ENCODE measurements at regions not wholly inside any gene's neighbourhood (a gene's known extent, or its start where the extent isn't known, plus 50 kb on each side); places are given as distances from the start of the nearest gene placed in this dataset.

DNA sequence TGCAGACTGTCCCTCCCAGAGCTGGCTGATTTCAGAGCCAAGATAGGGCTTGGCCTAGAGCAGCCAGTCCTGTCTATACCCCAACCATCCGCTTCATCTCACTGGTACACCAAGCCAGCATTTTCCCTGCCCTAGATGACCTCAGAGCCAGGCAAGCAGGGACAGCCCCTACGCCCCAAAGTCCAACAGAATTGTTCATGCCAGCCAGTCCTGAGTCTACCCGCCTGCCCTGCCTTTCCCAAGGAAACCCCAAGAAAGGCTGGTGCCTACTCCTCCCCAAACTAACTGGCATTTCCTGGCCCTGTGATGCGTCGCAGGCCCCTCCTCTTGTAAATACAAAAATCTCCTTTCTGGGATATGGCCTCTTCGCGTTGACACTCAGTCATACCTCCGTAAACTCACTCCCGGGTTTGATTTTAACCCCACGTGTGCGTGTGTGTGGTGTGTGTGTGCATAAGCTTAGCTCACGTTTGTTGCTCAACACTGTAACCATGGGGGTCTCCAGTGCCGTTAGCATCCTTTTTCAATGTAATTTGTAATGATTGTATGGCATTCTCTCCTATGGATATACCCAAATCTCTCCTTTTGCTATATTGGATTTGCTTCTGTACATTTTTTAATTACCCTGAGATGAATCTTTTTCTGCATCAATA lies 75.3 kb downstream of the SIK1 start:
- Histone ChIP-seq H3K9me2 (ENCODE audit: insufficient read depth) (no peaks in the 10 kb centered on the region), H2AFZ (no peak overlapping the region), H3K79me2 (ENCODE audit: insufficient read depth) (no peaks in the 10 kb centered on the region), H3K36me3 (ENCODE audit: low read depth) (no peaks in the 10 kb centered on the region), H3K27ac (no peak overlapping the region), H3K4me3 (no peak overlapping the region), H3K9me3 (ENCODE audit: low read depth) (no peaks in the 10 kb centered on the region), H3K27me3 (replicated peaks; ENCODE audit: insufficient read depth) (no peaks in the 10 kb centered on the region), H3F3A (ENCODE audit: insufficient read depth) (no peaks in the 10 kb centered on the region), H4K20me1 (ENCODE audit: insufficient read depth) (no peaks in the 10 kb centered on the region), H3K4me1 (ENCODE audit: insufficient read depth) (no peaks in the 10 kb centered on the region), H3K4me2 (ENCODE audit: unreplicated experiment) (no peak overlapping the region), H3K9ac (no peak overlapping the region)
- in situ Hi-C loops (cut with MboI), result no loop called here
- DNase-seq, result no peak
- TF ChIP-seq EZH2 (IDR thresholded peaks at IDR 0.05; ENCODE audit: insufficient read depth, poor library complexity, severe bottlenecking) (no peak), EZH2phosphoT487 (IDR thresholded peaks at IDR 0.05; ENCODE audit: insufficient read depth, low read depth) (no peak)
- 73 to 74% methylated on average over 13 of the region's 13 CpGs for WGBS, 2 experiments (ENCODE audit: low coverage in 1 of 2, low lambda C conversion rate in 2 of 2, missing lambda C conversion rate in 2 of 2)

GRCh38 chr21:43349644-43350043 lies 77.3 kb downstream of the SIK1 start:
- Histone ChIP-seq H3K27me3 (replicated peaks; ENCODE audit: insufficient read depth) (no peaks in the 10 kb centered on the region), H3K4me3 (no peak overlapping the region), H3K4me2 (ENCODE audit: unreplicated experiment) (no peak overlapping the region), H3K9me2 (ENCODE audit: insufficient read depth) (no peaks in the 10 kb centered on the region), H4K20me1 (ENCODE audit: insufficient read depth) (no peaks in the 10 kb centered on the region), H2AFZ (no peak overlapping the region), H3F3A (ENCODE audit: insufficient read depth) (no peaks in the 10 kb centered on the region), H3K9ac (no peak overlapping the region), H3K4me1 (ENCODE audit: insufficient read depth) (no peaks in the 10 kb centered on the region), H3K79me2 (ENCODE audit: insufficient read depth) (no peaks in the 10 kb centered on the region), H3K9me3 (ENCODE audit: low read depth) (no peaks in the 10 kb centered on the region), H3K36me3 (ENCODE audit: low read depth) (no peaks in the 10 kb centered on the region), H3K27ac (no peak overlapping the region)
- no peak for TF ChIP-seq EZH2phosphoT487 (IDR thresholded peaks at IDR 0.05; ENCODE audit: insufficient read depth, low read depth)
- TF ChIP-seq EZH2 (IDR thresholded peaks at IDR 0.05; ENCODE audit: insufficient read depth, poor library complexity, severe bottlenecking), result no peak
- 66 to 68% methylated on average over 9 of the region's 9 CpGs for WGBS, 2 experiments (ENCODE audit: low coverage in 1 of 2, low lambda C conversion rate in 2 of 2, missing lambda C conversion rate in 2 of 2)
- no peak for DNase-seq
- in situ Hi-C loops (cut with MboI), result no loop called here

- no peak overlapping the region for H3K27ac ChIP-seq
These were observed 78.1 kb downstream of the SIK1 start for GRCh38 chr21:43348801-43349261.

DNA sequence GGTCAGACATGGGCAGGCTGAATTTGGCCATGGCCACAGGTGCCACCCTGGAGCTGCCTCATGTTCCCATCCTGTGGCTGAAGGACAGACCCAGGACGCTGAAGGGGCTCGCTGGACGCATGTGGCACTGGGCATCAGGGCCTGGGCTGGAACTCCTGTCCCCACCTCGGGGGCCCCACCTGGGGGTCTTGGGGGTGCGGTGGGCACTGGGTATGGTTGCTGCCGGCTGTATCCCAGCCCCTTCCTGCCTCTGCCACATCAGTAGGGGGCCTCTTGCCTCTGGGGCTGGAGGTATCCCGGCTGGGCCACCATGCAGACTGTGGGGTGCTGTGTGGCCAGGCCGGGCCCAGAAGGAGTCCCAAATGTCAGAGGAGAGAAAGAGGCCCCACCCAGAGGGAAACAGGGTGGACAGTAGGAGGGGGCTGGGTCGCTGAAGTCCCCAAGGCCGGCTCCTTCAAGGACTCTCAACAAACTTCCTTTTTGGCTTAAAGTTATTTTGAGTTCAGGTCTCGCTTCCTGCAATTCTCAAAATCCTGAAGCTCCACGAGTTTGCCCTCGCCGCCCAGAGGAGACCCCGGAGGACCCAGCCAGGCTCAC lies 78.7 kb downstream of the SIK1 start:
- Histone ChIP-seq H2AFZ (no peak overlapping the region), H3K4me2 (ENCODE audit: unreplicated experiment) (no peak overlapping the region), H3K79me2 (ENCODE audit: insufficient read depth) (no peaks in the 10 kb centered on the region), H3K9me3 (ENCODE audit: low read depth) (no peaks in the 10 kb centered on the region), H3K27ac (no peak overlapping the region), H3K36me3 (ENCODE audit: low read depth) (no peaks in the 10 kb centered on the region), H3K4me1 (ENCODE audit: insufficient read depth) (no peaks in the 10 kb centered on the region), H3K9me2 (ENCODE audit: insufficient read depth) (no peaks in the 10 kb centered on the region), H3K4me3 (no peak overlapping the region), H4K20me1 (ENCODE audit: insufficient read depth) (no peaks in the 10 kb centered on the region), H3K27me3 (replicated peaks; ENCODE audit: insufficient read depth) (no peaks in the 10 kb centered on the region), H3F3A (ENCODE audit: insufficient read depth) (no peaks in the 10 kb centered on the region), H3K9ac (no peak overlapping the region)
- WGBS, 2 experiments (ENCODE audit: low coverage in 1 of 2, low lambda C conversion rate in 2 of 2, missing lambda C conversion rate in 2 of 2), result 73 to 75% methylated on average over 15 of the region's 15 CpGs
- in situ Hi-C loops (cut with MboI), result no loop called here
- TF ChIP-seq EZH2 (IDR thresholded peaks at IDR 0.05; ENCODE audit: insufficient read depth, poor library complexity, severe bottlenecking), result no peak
- no peak for DNase-seq

More at GRCh38 chr21:43348801-43349261, 78.1 kb downstream of the SIK1 start:
- Histone ChIP-seq H3K9me3 (ENCODE audit: low read depth) (no peaks in the 10 kb centered on the region), H3K4me3 (no peak overlapping the region), H3K27me3 (replicated peaks; ENCODE audit: insufficient read depth) (no peaks in the 10 kb centered on the region), H4K20me1 (ENCODE audit: insufficient read depth) (no peaks in the 10 kb centered on the region), H3K36me3 (ENCODE audit: low read depth) (no peaks in the 10 kb centered on the region), H3K4me2 (ENCODE audit: unreplicated experiment) (no peak overlapping the region), H3K4me1 (ENCODE audit: insufficient read depth) (no peaks in the 10 kb centered on the region), H3F3A (ENCODE audit: insufficient read depth) (no peaks in the 10 kb centered on the region), H3K9ac (no peak overlapping the region), H2AFZ (no peak overlapping the region), H3K9me2 (ENCODE audit: insufficient read depth) (no peaks in the 10 kb centered on the region), H3K79me2 (ENCODE audit: insufficient read depth) (no peaks in the 10 kb centered on the region)
- no peak for DNase-seq
- WGBS, 2 experiments (ENCODE audit: low coverage in 1 of 2, low lambda C conversion rate in 2 of 2, missing lambda C conversion rate in 2 of 2), result 82 to 86% methylated on average over 20 to 22 of the region's 22 CpGs
- in situ Hi-C loops (cut with MboI), result no loop called here
- TF ChIP-seq EZH2phosphoT487 (IDR thresholded peaks at IDR 0.05; ENCODE audit: insufficient read depth, low read depth) (no peak), EZH2 (IDR thresholded peaks at IDR 0.05; ENCODE audit: insufficient read depth, poor library complexity, severe bottlenecking) (no peak)
